ENCODE measurements at regions not wholly inside any gene's neighbourhood (a gene's known extent, or its start where the extent isn't known, plus 50 kb on each side); places are given as distances from the start of the nearest gene placed in this dataset.

DNA sequence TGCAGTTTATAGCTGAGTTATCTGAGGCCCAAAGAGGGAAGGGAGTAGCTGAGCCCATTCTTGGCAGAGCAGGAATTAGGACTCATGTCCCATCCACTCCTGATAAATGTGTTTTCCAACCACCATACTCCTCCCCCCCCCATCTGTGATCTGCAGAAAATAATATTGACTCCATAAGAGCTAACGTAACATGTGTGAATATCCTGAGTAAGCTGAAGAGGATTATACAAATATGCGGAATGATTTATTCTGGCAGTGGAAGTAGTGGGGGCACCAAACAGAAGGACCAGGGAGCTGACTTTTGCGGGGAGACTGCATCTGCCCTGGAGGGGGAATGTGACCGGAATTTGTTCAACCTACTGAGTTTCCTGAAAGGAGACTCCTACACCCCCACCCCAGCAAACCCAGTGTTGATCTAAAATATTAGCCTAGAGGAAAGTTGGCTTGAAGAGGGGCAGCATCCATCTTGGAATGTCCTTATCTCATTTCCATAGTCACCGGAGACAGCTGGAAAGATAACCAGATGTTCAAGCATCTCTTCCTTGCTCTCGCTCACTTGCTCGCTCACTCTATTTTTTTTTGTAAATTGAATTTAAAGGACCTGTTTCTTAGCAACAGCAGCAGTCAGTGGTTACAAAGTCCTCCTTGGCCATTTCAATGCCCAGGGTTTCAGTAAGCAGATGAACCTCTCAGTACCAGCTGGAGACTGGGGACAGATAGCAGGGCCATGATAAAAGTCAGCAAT lies 114.7 kb downstream of the RPS24 start:
- Histone ChIP-seq H3K36me3 (ENCODE audit: insufficient read depth, low read length) (no peaks in the 10 kb centered on the region), H3K9me3 (ENCODE audit: low read depth, low read length) (no peaks in the 10 kb centered on the region), H3K9ac (ENCODE audit: insufficient read length) (no peak overlapping the region), H3K27ac (no peak overlapping the region), H3K4me3 (no peak overlapping the region)
- TF ChIP-seq POLR2AphosphoS5 (IDR thresholded peaks at IDR 0.05; ENCODE audit: borderline replicate concordance, low read depth, low read length) (no peak), EZH2 (IDR thresholded peaks at IDR 0.05) (no peak), FOXP2 (optimal IDR thresholded peaks at IDR 0.05; ENCODE audit: control extremely low read depth, extremely low read length, insufficient read depth) (no peak)
- no peak for DNase-seq (ENCODE audit: low read depth, low spot score)

DNA sequence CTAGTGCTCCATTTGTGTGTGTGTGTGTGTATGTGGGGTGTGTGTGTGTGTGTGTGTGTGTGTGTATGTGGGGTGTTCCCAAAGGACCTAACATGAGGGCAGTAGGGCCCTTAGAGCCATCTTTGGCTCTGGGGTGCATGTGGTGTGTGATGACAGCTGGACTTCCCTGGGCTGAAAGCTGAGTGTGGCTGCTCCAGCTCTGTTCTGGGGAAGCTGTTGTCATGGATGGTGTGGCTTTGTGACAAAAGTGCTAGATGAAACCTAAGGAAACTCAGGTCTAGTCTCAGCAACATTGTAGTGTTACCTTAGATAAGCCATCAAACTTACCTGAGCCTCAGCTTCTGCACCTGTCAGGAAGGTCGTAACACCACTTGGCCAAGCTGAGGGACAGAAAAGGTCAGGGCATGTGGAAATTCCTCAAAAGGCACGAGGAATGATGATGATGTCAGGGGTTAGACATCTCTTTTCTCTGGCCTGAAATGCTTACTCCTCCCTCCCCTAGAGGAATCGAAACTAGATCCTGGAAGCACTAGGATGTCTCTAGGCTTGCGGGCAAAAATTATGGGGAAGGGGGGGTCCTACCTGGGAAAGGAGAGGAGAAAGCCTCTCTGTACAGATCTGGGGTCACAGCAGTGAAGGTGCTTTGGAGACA lies 115.4 kb downstream of the RPS24 start:
- H3K9ac ChIP-seq (ENCODE audit: insufficient read length): no peak overlapping the region
- no peaks in the 10 kb centered on the region for H3K36me3 ChIP-seq (ENCODE audit: insufficient read depth, low read length)
- DNase-seq (ENCODE audit: low read depth, low spot score): no peak
- TF ChIP-seq EZH2 (IDR thresholded peaks at IDR 0.05) (no peak), POLR2AphosphoS5 (IDR thresholded peaks at IDR 0.05; ENCODE audit: borderline replicate concordance, low read depth, low read length) (no peak), FOXP2 (optimal IDR thresholded peaks at IDR 0.05; ENCODE audit: control extremely low read depth, extremely low read length, insufficient read depth) (no peak)
- H3K27ac ChIP-seq: no peak overlapping the region
- no peaks in the 10 kb centered on the region for H3K9me3 ChIP-seq (ENCODE audit: low read depth, low read length)
- no peak overlapping the region for H3K4me3 ChIP-seq

DNA sequence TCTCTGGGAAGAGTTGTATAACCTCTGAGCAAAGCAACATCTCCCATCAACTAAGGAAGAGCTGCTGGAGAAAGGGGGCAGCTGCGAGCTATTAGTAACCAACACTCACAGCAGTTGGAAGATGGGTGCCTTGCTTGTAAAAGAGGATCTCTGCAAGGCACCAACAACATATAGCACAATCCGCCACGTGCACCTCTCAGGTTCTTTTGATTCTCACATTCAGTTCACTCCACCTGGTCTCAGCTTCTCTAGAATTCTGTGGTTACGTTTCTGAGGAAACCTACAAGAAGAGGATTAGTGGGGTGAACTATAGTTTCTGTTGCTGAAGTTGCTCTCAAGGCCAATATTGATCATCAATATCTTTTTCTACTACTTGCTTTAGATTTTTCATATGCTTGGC lies 117.1 kb downstream of the RPS24 start:
- no peaks in the 10 kb centered on the region for H3K36me3 ChIP-seq (ENCODE audit: insufficient read depth, low read length)

DNA sequence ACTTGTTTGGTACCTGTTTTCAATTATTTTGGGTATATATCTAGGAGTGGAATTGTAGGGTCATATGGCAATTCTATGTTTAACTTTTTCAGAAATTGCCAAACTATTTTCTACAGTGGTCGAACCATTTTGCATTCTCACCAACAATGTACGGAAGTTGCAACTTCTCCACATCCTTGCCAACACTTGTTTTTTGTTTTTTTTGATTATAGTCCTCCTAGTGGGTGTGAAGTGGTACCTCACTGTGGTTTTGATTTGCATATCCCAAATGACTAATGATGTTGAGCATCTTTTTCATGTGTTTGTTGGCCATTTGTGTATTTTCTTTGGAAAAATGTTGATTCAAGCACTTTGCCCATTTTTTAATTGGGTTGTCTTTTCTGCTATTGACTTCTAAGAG lies 122.1 kb downstream of the RPS24 start:
- no peak for DNase-seq (ENCODE audit: low read depth, low spot score)
- TF ChIP-seq POLR2AphosphoS5 (IDR thresholded peaks at IDR 0.05; ENCODE audit: borderline replicate concordance, low read depth, low read length): no peak
- TF ChIP-seq FOXP2 (optimal IDR thresholded peaks at IDR 0.05; ENCODE audit: control extremely low read depth, extremely low read length, insufficient read depth): no peak
- TF ChIP-seq EZH2 (IDR thresholded peaks at IDR 0.05): no peak
- no peak overlapping the region for H3K27ac ChIP-seq

More for the DNA sequence above, 117.1 kb downstream of the RPS24 start:
- no peak for DNase-seq (ENCODE audit: low read depth, low spot score)
- TF ChIP-seq EZH2 (IDR thresholded peaks at IDR 0.05): no peak
- no peak for TF ChIP-seq FOXP2 (optimal IDR thresholded peaks at IDR 0.05; ENCODE audit: control extremely low read depth, extremely low read length, insufficient read depth)
- TF ChIP-seq POLR2AphosphoS5 (IDR thresholded peaks at IDR 0.05; ENCODE audit: borderline replicate concordance, low read depth, low read length): no peak
- Histone ChIP-seq H3K27ac (no peak overlapping the region), H3K9ac (ENCODE audit: insufficient read length) (no peak overlapping the region), H3K4me3 (no peak overlapping the region), H3K9me3 (ENCODE audit: low read depth, low read length) (no peaks in the 10 kb centered on the region)

DNA sequence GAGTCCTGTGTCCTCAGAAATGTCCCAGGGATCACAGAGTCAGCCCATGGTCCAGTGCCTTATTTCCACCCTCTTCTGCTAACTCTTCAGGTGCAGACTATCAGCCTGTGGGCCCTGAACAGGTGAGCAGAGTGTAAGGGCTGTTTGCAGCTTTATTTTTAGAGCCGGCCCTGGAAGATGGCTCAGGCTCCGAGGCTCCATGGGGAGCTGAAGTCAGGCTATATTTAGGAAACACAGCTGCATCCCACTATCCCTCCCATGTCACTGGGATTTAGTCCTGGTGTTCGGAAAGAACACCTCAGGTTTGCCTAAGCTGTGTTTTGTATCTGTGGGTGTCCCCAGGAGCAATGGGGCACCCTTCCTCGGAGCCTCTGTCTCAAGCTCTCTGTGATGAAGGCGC lies 126.9 kb downstream of the RPS24 start:
- no peak overlapping the region for H3K4me3 ChIP-seq
- no peak for DNase-seq (ENCODE audit: low read depth, low spot score)
- no peaks in the 10 kb centered on the region for H3K9me3 ChIP-seq (ENCODE audit: low read depth, low read length)
- no peak overlapping the region for H3K9ac ChIP-seq (ENCODE audit: insufficient read length)
- H3K27ac ChIP-seq: no peak overlapping the region
- no peak for TF ChIP-seq FOXP2 (optimal IDR thresholded peaks at IDR 0.05; ENCODE audit: control extremely low read depth, extremely low read length, insufficient read depth)
- TF ChIP-seq POLR2AphosphoS5 (IDR thresholded peaks at IDR 0.05; ENCODE audit: borderline replicate concordance, low read depth, low read length): no peak
- no peak for TF ChIP-seq EZH2 (IDR thresholded peaks at IDR 0.05)
- H3K36me3 ChIP-seq (ENCODE audit: insufficient read depth, low read length): no peaks in the 10 kb centered on the region

More for the DNA sequence above, 122.1 kb downstream of the RPS24 start:
- H3K36me3 ChIP-seq (ENCODE audit: insufficient read depth, low read length): no peaks in the 10 kb centered on the region
- no peaks in the 10 kb centered on the region for H3K9me3 ChIP-seq (ENCODE audit: low read depth, low read length)
- no peak overlapping the region for H3K4me3 ChIP-seq
- no peak overlapping the region for H3K9ac ChIP-seq (ENCODE audit: insufficient read length)

DNA sequence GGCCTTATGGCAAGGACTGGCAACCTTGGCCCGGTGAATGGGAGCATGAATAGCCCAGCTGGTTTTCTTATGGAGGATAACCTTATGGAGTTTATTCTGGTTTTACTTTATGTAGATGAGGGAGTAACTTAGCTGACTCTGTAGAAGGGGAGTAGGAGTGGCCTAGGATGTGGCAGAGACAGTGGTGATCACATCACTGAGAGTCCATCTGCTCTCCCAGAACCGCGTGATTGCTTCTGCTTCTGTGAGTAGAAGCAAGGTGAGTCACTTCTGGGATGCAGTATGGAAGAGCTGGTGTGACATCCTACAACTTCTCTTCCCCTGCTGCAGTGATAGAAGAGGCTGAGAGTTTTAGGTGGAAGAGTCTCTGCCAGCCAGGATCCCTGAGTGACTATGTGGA lies 129.2 kb downstream of the RPS24 start:
- no peak overlapping the region for H3K9ac ChIP-seq (ENCODE audit: insufficient read length)
- H3K36me3 ChIP-seq (ENCODE audit: insufficient read depth, low read length): no peaks in the 10 kb centered on the region
- TF ChIP-seq FOXP2 (optimal IDR thresholded peaks at IDR 0.05; ENCODE audit: control extremely low read depth, extremely low read length, insufficient read depth) (no peak), POLR2AphosphoS5 (IDR thresholded peaks at IDR 0.05; ENCODE audit: borderline replicate concordance, low read depth, low read length) (no peak), EZH2 (IDR thresholded peaks at IDR 0.05) (no peak)
- H3K27ac ChIP-seq: no peak overlapping the region
- no peak for DNase-seq (ENCODE audit: low read depth, low spot score)
- H3K9me3 ChIP-seq (ENCODE audit: low read depth, low read length): no peaks in the 10 kb centered on the region
- no peak overlapping the region for H3K4me3 ChIP-seq

DNA sequence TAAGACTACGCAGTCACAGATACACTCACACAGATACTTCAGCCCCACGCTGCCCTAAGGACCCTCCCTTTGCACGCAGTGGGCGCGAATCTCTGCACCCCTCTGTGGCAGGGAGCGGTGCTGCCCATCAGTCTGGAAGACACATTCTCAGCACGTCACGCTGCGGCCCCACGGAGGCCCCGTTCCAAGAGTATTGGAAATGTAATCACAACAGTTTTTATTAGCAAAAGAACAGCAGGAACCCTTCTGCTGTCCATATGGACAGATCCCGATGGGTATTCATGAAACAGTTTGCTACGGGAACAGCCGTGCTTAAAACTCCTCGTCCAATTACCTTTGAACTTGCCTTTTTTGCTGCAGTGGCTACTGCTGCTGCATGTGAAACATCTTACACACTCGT lies 131.0 kb downstream of the RPS24 start:
- no peak overlapping the region for H3K27ac ChIP-seq
- no peak overlapping the region for H3K9ac ChIP-seq (ENCODE audit: insufficient read length)
- no peak for DNase-seq (ENCODE audit: low read depth, low spot score)
- TF ChIP-seq POLR2AphosphoS5 (IDR thresholded peaks at IDR 0.05; ENCODE audit: borderline replicate concordance, low read depth, low read length): no peak
- no peak for TF ChIP-seq EZH2 (IDR thresholded peaks at IDR 0.05)
- no peak for TF ChIP-seq FOXP2 (optimal IDR thresholded peaks at IDR 0.05; ENCODE audit: control extremely low read depth, extremely low read length, insufficient read depth)
- no peaks in the 10 kb centered on the region for H3K36me3 ChIP-seq (ENCODE audit: insufficient read depth, low read length)
- H3K9me3 ChIP-seq (ENCODE audit: low read depth, low read length): no peaks in the 10 kb centered on the region
- H3K4me3 ChIP-seq: no peak overlapping the region

DNA sequence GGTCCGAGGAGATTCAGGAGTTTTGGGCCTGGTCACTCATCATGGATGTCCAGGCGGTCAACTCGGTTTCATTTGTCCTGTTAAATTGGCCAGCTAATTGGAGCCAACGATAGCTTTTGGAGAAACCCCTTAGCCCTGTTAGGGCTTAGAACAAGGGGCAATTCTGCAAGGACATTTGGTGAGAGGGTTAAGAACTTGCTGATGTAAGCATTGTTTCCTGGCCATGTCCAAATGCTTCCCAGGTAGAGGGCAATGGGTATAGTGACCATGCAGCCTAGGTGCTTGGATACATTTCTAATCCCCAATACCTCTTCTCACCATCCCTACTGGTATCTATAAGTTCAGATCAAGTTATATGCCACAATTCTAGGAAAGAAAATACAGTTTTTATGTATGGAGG lies 131.5 kb downstream of the RPS24 start:
- Histone ChIP-seq H3K9me3 (ENCODE audit: low read depth, low read length) (no peaks in the 10 kb centered on the region), H3K4me3 (no peak overlapping the region), H3K27ac (no peak overlapping the region), H3K9ac (ENCODE audit: insufficient read length) (no peak overlapping the region), H3K36me3 (ENCODE audit: insufficient read depth, low read length) (no peaks in the 10 kb centered on the region)
- DNase-seq (ENCODE audit: low read depth, low spot score): no peak
- TF ChIP-seq EZH2 (IDR thresholded peaks at IDR 0.05) (no peak), FOXP2 (optimal IDR thresholded peaks at IDR 0.05; ENCODE audit: control extremely low read depth, extremely low read length, insufficient read depth) (no peak), POLR2AphosphoS5 (IDR thresholded peaks at IDR 0.05; ENCODE audit: borderline replicate concordance, low read depth, low read length) (no peak)

All from SK-N-MC (cell line).